ENCODE measurements at regions not wholly inside any gene's neighbourhood (a gene's known extent, or its start where the extent isn't known, plus 50 kb on each side); places are given as distances from the start of the nearest gene placed in this dataset.

DNA sequence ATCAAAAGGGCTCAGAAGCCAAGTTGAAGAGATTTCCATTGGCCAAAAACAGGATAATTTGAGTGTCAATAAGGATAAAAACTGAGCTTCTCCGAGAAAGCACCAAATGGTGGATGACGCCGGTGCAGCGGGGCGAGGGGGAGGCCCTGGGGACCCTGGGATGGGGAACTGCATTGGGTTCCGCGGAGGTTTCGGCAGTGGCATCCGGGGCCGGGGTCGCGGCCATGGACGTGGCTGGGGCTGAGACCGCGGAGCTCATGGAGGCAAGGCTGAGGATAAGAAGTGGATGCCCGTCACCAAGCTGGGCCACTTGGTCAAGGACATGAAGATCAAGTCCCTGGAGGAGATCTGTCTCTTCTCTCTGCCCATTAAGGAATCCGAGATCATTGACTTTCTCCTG, 97.2 kb downstream of the DMRTA2 start:
- TF ChIP-seq, protein P1, sequence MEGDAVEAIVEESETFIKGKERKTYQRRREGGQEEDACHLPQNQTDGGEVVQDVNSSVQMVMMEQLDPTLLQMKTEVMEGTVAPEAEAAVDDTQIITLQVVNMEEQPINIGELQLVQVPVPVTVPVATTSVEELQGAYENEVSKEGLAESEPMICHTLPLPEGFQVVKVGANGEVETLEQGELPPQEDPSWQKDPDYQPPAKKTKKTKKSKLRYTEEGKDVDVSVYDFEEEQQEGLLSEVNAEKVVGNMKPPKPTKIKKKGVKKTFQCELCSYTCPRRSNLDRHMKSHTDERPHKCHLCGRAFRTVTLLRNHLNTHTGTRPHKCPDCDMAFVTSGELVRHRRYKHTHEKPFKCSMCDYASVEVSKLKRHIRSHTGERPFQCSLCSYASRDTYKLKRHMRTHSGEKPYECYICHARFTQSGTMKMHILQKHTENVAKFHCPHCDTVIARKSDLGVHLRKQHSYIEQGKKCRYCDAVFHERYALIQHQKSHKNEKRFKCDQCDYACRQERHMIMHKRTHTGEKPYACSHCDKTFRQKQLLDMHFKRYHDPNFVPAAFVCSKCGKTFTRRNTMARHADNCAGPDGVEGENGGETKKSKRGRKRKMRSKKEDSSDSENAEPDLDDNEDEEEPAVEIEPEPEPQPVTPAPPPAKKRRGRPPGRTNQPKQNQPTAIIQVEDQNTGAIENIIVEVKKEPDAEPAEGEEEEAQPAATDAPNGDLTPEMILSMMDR (IDR thresholded peaks at IDR 0.05; ENCODE audit: low read depth, low read length, poor library complexity, severe bottlenecking) = no peak
- TF ChIP-seq EZH2phosphoT487 (IDR thresholded peaks at IDR 0.05; ENCODE audit: borderline replicate concordance, low read length) = no peak

Data from DOHH2 (cell line).